SU-DHL-6 (cell line): ENCODE measurements at regions not wholly inside any gene's neighbourhood (a gene's known extent, or its start where the extent isn't known, plus 50 kb on each side); places are given as distances from the start of the nearest gene placed in this dataset.

ENCODE experiments used
- H2AFZ ChIP-seq: fragments of 200-600 bp; sonication (generic); 2 replicates; pipeline ENCODE4 v1.6.1; 2014; ENCODE audit warnings: low read depth, mild to moderate bottlenecking, moderate library complexity, mixed read lengths, antibody characterized with exemption, low read length; ENCODE audit not compliant: severe bottlenecking
- H3F3A ChIP-seq: fragments of 200-600 bp; shearing (Covaris generic); 2 replicates; pipeline ENCODE4 v1.6.0; 2016; ENCODE audit warnings: antibody characterized with exemption, mild to moderate bottlenecking; ENCODE audit not compliant: insufficient read depth
- H3K27ac ChIP-seq: fragments of 200-600 bp; sonication (generic); 2 replicates; pipeline ENCODE4 v1.5.1; 2016; ENCODE audit warnings: low read depth, mild to moderate bottlenecking, low read length, moderate library complexity, mixed read lengths
- H3K27me3 ChIP-seq: fragments of 200-600 bp; sonication (generic), shearing (Covaris generic); 2 replicates; pipeline ENCODE4 v1.6.0; 2014; ENCODE audit warnings: mild to moderate bottlenecking, low read length
- H3K36me3 ChIP-seq: fragments of 200-600 bp; sonication (generic); 2 replicates; pipeline ENCODE4 v1.6.1; 2014; ENCODE audit warnings: mild to moderate bottlenecking, low read length, mixed read lengths
- H3K4me2 ChIP-seq: fragments of 300-600, 200-600 bp; shearing (Covaris generic), sonication (generic); 2 replicates; pipeline ENCODE4 v1.6.0; 2014; ENCODE audit warnings: low read length, low read depth, mild to moderate bottlenecking; ENCODE audit not compliant: poor library complexity, severe bottlenecking
- H3K4me3 ChIP-seq: fragments of 200-600 bp; sonication (generic); 2 replicates; pipeline ENCODE4 v1.5.1; 2014; ENCODE audit warnings: antibody characterized with exemption, low read length, mild to moderate bottlenecking, mixed read lengths; ENCODE audit not compliant: insufficient read depth, poor library complexity, severe bottlenecking
- H3K79me2 ChIP-seq: fragments of 200-600 bp; sonication (generic); 2 replicates; pipeline ENCODE4 v1.6.1; 2014; ENCODE audit warnings: mild to moderate bottlenecking, low read length, moderate library complexity; ENCODE audit not compliant: insufficient read depth
- H3K9ac ChIP-seq: fragments of 200-600 bp; sonication (generic); 2 replicates; pipeline ENCODE4 v1.7.0; 2014; ENCODE audit warnings: mild to moderate bottlenecking, low read length
- H3K9me2 ChIP-seq: fragments of 200-600 bp; sonication (generic); replicated peaks from 2 replicates; pipeline ENCODE4 v1.6.1; 2014; ENCODE audit warnings: low read length; ENCODE audit not compliant: insufficient read depth
- H3K9me3 ChIP-seq: fragments of 200-600 bp; sonication (generic); 2 replicates; pipeline ENCODE4 v1.6.1; 2014; ENCODE audit warnings: low read length, mixed read lengths; ENCODE audit not compliant: insufficient read depth
- H4K20me1 ChIP-seq: fragments of 200-600 bp; sonication (generic); 2 replicates; pipeline ENCODE4 v1.6.1; 2014; ENCODE audit warnings: low read depth, mild to moderate bottlenecking, antibody characterized with exemption, low read length, moderate library complexity, mixed read lengths
- CTCF ChIP-seq: fragments of 200-600 bp; sonication (generic); IDR thresholded peaks from one replicate; pipeline ENCODE4 v1.5.1; 2017; ENCODE audit warnings: antibody characterized with exemption, mild to moderate bottlenecking, low read length, moderate library complexity; ENCODE audit not compliant: insufficient read depth, poor library complexity, severe bottlenecking
- EZH2phosphoT487 ChIP-seq: fragments of 200-600 bp; sonication (generic), shearing (Covaris generic); conservative IDR thresholded peaks from 2 replicates; pipeline ENCODE4 v1.6.1; 2018; ENCODE audit warnings: mild to moderate bottlenecking, antibody characterized with exemption, low read length, moderate library complexity, mixed read lengths

GRCh38 chr2:220493871-220494525, 866.6 kb downstream of the SLC4A3 start:
- no peaks in the 10 kb centered on the region for H4K20me1 ChIP-seq
- H3K4me2 ChIP-seq = no peak overlapping the region
- H3K9ac ChIP-seq = no peak overlapping the region
- no peak overlapping the region for H3K27ac ChIP-seq
- TF ChIP-seq EZH2phosphoT487 (no peak), CTCF (no peak)
- no peak overlapping the region for H3K4me3 ChIP-seq
- H3K9me2 ChIP-seq = no peaks in the 10 kb centered on the region
- H3F3A ChIP-seq = no peaks in the 10 kb centered on the region
- H3K27me3 ChIP-seq = no peaks in the 10 kb centered on the region
- H3K79me2 ChIP-seq = no peaks in the 10 kb centered on the region
- H2AFZ ChIP-seq = no peak overlapping the region
- H3K36me3 ChIP-seq = no peaks in the 10 kb centered on the region
- no peaks in the 10 kb centered on the region for H3K9me3 ChIP-seq

GRCh38 chr2:220496513-220496912, 869.1 kb downstream of the SLC4A3 start:
- Histone ChIP-seq H3K9me2 (no peaks in the 10 kb centered on the region), H3F3A (no peaks in the 10 kb centered on the region), H3K9ac (no peak overlapping the region), H4K20me1 (no peaks in the 10 kb centered on the region), H3K27me3 (no peaks in the 10 kb centered on the region), H3K9me3 (no peaks in the 10 kb centered on the region), H2AFZ (no peak overlapping the region), H3K4me3 (no peak overlapping the region), H3K79me2 (no peaks in the 10 kb centered on the region), H3K4me2 (no peak overlapping the region), H3K36me3 (no peaks in the 10 kb centered on the region), H3K27ac (no peak overlapping the region)
- no peak for TF ChIP-seq CTCF
- TF ChIP-seq EZH2phosphoT487 = no peak

GRCh38 chr2:220499225-220499624, 871.8 kb downstream of the SLC4A3 start:
- Histone ChIP-seq H4K20me1 (no peaks in the 10 kb centered on the region), H3K4me2 (no peak overlapping the region), H3K36me3 (no peaks in the 10 kb centered on the region), H3K27me3 (no peaks in the 10 kb centered on the region), H3K27ac (no peak overlapping the region), H2AFZ (no peak overlapping the region), H3F3A (no peaks in the 10 kb centered on the region), H3K9ac (no peak overlapping the region), H3K4me3 (no peak overlapping the region), H3K9me2 (no peaks in the 10 kb centered on the region), H3K9me3 (no peaks in the 10 kb centered on the region), H3K79me2 (no peaks in the 10 kb centered on the region)
- TF ChIP-seq EZH2phosphoT487 (no peak), CTCF (no peak)
